ENCODE measurements at regions not wholly inside any gene's neighbourhood (a gene's known extent, or its start where the extent isn't known, plus 50 kb on each side); places are given as distances from the start of the nearest gene placed in this dataset.

GRCh38 chr15:70269991-70270751 lies 172.5 kb upstream of the TLE3 start:
- no peak overlapping the region for H3K4me3 Mint-ChIP-seq (ENCODE audit: low read depth)
- H3K27me3 Mint-ChIP-seq (ENCODE audit: low read depth), result peaks cover 41% of the 10 kb centered on the region
- H3K36me3 Mint-ChIP-seq (ENCODE audit: low read depth), result no peaks in the 10 kb centered on the region
- H3K4me1 Mint-ChIP-seq (ENCODE audit: low read depth), result peaks cover 10% of the 10 kb centered on the region
- no peak for DNase-seq (ENCODE audit: low spot score)
- no peaks in the 10 kb centered on the region for H3K9me3 Mint-ChIP-seq
- intact Hi-C loops (cut with micrococcal nuclease), result loop anchor here (10.0 kb wide), 1 partner anchor 555 kb away; no protein-coding TSS in a partner anchor
- H3K27ac Mint-ChIP-seq, result no peak overlapping the region

- intact Hi-C loops (cut with micrococcal nuclease), result loop anchor here (10.0 kb wide), 1 partner anchor 555 kb away; no protein-coding TSS in a partner anchor
- DNase-seq (ENCODE audit: low spot score), result no peak
- Mint-ChIP-seq H3K4me3 (ENCODE audit: low read depth) (no peak overlapping the region), H3K4me1 (ENCODE audit: low read depth) (peaks cover 10% of the 10 kb centered on the region), H3K27ac (no peak overlapping the region), H3K9me3 (no peaks in the 10 kb centered on the region), H3K27me3 (ENCODE audit: low read depth) (peaks cover 44% of the 10 kb centered on the region), H3K36me3 (ENCODE audit: low read depth) (no peaks in the 10 kb centered on the region)
These were observed 171.7 kb upstream of the TLE3 start for GRCh38 chr15:70269311-70269911.

- no peaks in the 10 kb centered on the region for H3K9me3 Mint-ChIP-seq
- DNase-seq (ENCODE audit: low spot score), result no peak
- peaks cover 9% of the 10 kb centered on the region for H3K4me1 Mint-ChIP-seq (ENCODE audit: low read depth)
- H3K27ac Mint-ChIP-seq, result no peak overlapping the region
- H3K36me3 Mint-ChIP-seq (ENCODE audit: low read depth), result no peaks in the 10 kb centered on the region
- intact Hi-C loops (cut with micrococcal nuclease), result loop anchor here (10.0 kb wide), 1 partner anchor 554 kb away; no protein-coding TSS in a partner anchor
- H3K27me3 Mint-ChIP-seq (ENCODE audit: low read depth), result peaks cover 41% of the 10 kb centered on the region
- no peak overlapping the region for H3K4me3 Mint-ChIP-seq (ENCODE audit: low read depth)
These were observed 171.1 kb upstream of the TLE3 start for GRCh38 chr15:70268698-70269251.

- H3K4me1 Mint-ChIP-seq (ENCODE audit: low read depth), result peaks cover 8% of the 10 kb centered on the region
- H3K4me3 Mint-ChIP-seq (ENCODE audit: low read depth), result no peak overlapping the region
- no peaks in the 10 kb centered on the region for H3K9me3 Mint-ChIP-seq
- intact Hi-C loops (cut with micrococcal nuclease), result loop anchor here (10.0 kb wide), 1 partner anchor 553 kb away; no protein-coding TSS in a partner anchor
- H3K36me3 Mint-ChIP-seq (ENCODE audit: low read depth), result no peaks in the 10 kb centered on the region
- peaks cover 45% of the 10 kb centered on the region for H3K27me3 Mint-ChIP-seq (ENCODE audit: low read depth)
- H3K27ac Mint-ChIP-seq, result no peak overlapping the region
- DNase-seq (ENCODE audit: low spot score), result no peak
These were observed 170.2 kb upstream of the TLE3 start for GRCh38 chr15:70267879-70268278.

- H3K27me3 Mint-ChIP-seq (ENCODE audit: low read depth), result peaks cover 44% of the 10 kb centered on the region
- no peaks in the 10 kb centered on the region for H3K9me3 Mint-ChIP-seq
- H3K36me3 Mint-ChIP-seq (ENCODE audit: low read depth), result no peaks in the 10 kb centered on the region
- no peak for DNase-seq (ENCODE audit: low spot score)
- intact Hi-C loops (cut with micrococcal nuclease), result loop anchor here (10.0 kb wide), 1 partner anchor 553 kb away; no protein-coding TSS in a partner anchor
- H3K4me3 Mint-ChIP-seq (ENCODE audit: low read depth), result no peak overlapping the region
- H3K4me1 Mint-ChIP-seq (ENCODE audit: low read depth), result peaks cover 8% of the 10 kb centered on the region
- no peak overlapping the region for H3K27ac Mint-ChIP-seq
These were observed 169.6 kb upstream of the TLE3 start for GRCh38 chr15:70267306-70267705.

GRCh38 chr15:70266412-70267121 lies 168.8 kb upstream of the TLE3 start:
- peaks cover 47% of the 10 kb centered on the region for H3K27me3 Mint-ChIP-seq (ENCODE audit: low read depth)
- intact Hi-C loops (cut with micrococcal nuclease), result loop anchor here (10.0 kb wide), 1 partner anchor 552 kb away; no protein-coding TSS in a partner anchor
- DNase-seq (ENCODE audit: low spot score), result no peak
- H3K36me3 Mint-ChIP-seq (ENCODE audit: low read depth), result no peaks in the 10 kb centered on the region
- no peak overlapping the region for H3K27ac Mint-ChIP-seq
- H3K4me3 Mint-ChIP-seq (ENCODE audit: low read depth), result no peak overlapping the region
- peaks cover 8% of the 10 kb centered on the region for H3K4me1 Mint-ChIP-seq (ENCODE audit: low read depth)
- H3K9me3 Mint-ChIP-seq, result no peaks in the 10 kb centered on the region

- Mint-ChIP-seq H3K9me3 (no peaks in the 10 kb centered on the region), H3K27ac (no peak overlapping the region), H3K36me3 (ENCODE audit: low read depth) (no peaks in the 10 kb centered on the region), H3K4me3 (ENCODE audit: low read depth) (no peak overlapping the region), H3K27me3 (ENCODE audit: low read depth) (peaks cover 49% of the 10 kb centered on the region), H3K4me1 (ENCODE audit: low read depth) (peaks cover 8% of the 10 kb centered on the region)
- intact Hi-C loops (cut with micrococcal nuclease), result loop anchor here (10.0 kb wide), 1 partner anchor 551 kb away; no protein-coding TSS in a partner anchor
- no peak for DNase-seq (ENCODE audit: low spot score)
These were observed 168.3 kb upstream of the TLE3 start for GRCh38 chr15:70265986-70266385.

- intact Hi-C loops (cut with micrococcal nuclease), result loop anchor here (10.0 kb wide), 1 partner anchor 551 kb away; no protein-coding TSS in a partner anchor
These were observed 167.8 kb upstream of the TLE3 start for GRCh38 chr15:70265466-70265978.

GRCh38 chr15:70264738-70265465 lies 167.2 kb upstream of the TLE3 start:
- H3K9me3 Mint-ChIP-seq, result no peaks in the 10 kb centered on the region
- H3K27me3 Mint-ChIP-seq (ENCODE audit: low read depth), result peaks cover 53% of the 10 kb centered on the region
- no peak overlapping the region for H3K27ac Mint-ChIP-seq
- H3K36me3 Mint-ChIP-seq (ENCODE audit: low read depth), result no peaks in the 10 kb centered on the region
- H3K4me1 Mint-ChIP-seq (ENCODE audit: low read depth), result peaks cover 17% of the 10 kb centered on the region
- no peak overlapping the region for H3K4me3 Mint-ChIP-seq (ENCODE audit: low read depth)
- no peak for DNase-seq (ENCODE audit: low spot score)
- intact Hi-C loops (cut with micrococcal nuclease), result loop anchor here (10.0 kb wide), 1 partner anchor 550 kb away; no protein-coding TSS in a partner anchor

More at GRCh38 chr15:70265466-70265978, 167.8 kb upstream of the TLE3 start:
- H3K27me3 Mint-ChIP-seq (ENCODE audit: low read depth), result peaks cover 51% of the 10 kb centered on the region
- no peak overlapping the region for H3K4me3 Mint-ChIP-seq (ENCODE audit: low read depth)
- H3K9me3 Mint-ChIP-seq, result no peaks in the 10 kb centered on the region
- no peak for DNase-seq (ENCODE audit: low spot score)
- H3K4me1 Mint-ChIP-seq (ENCODE audit: low read depth), result peaks cover 11% of the 10 kb centered on the region
- no peak overlapping the region for H3K27ac Mint-ChIP-seq
- H3K36me3 Mint-ChIP-seq (ENCODE audit: low read depth), result no peaks in the 10 kb centered on the region

GRCh38 chr15:70264014-70264582 lies 166.4 kb upstream of the TLE3 start:
- Mint-ChIP-seq H3K4me3 (ENCODE audit: low read depth) (no peak overlapping the region), H3K36me3 (ENCODE audit: low read depth) (no peaks in the 10 kb centered on the region), H3K4me1 (ENCODE audit: low read depth) (peaks cover 25% of the 10 kb centered on the region), H3K9me3 (no peaks in the 10 kb centered on the region), H3K27ac (no peak overlapping the region), H3K27me3 (ENCODE audit: low read depth) (peaks cover 49% of the 10 kb centered on the region)
- intact Hi-C loops (cut with micrococcal nuclease), result loop anchor here (10.0 kb wide), 1 partner anchor 549 kb away; no protein-coding TSS in a partner anchor
- no peak for DNase-seq (ENCODE audit: low spot score)

- H3K4me3 Mint-ChIP-seq (ENCODE audit: low read depth), result no peak overlapping the region
- H3K36me3 Mint-ChIP-seq (ENCODE audit: low read depth), result no peaks in the 10 kb centered on the region
- H3K9me3 Mint-ChIP-seq, result no peaks in the 10 kb centered on the region
- no peak for DNase-seq (ENCODE audit: low spot score)
- H3K27me3 Mint-ChIP-seq (ENCODE audit: low read depth), result peaks cover 42% of the 10 kb centered on the region
- peaks cover 39% of the 10 kb centered on the region for H3K4me1 Mint-ChIP-seq (ENCODE audit: low read depth)
- H3K27ac Mint-ChIP-seq, result no peak overlapping the region
- intact Hi-C loops (cut with micrococcal nuclease), result loop anchor here (10.0 kb wide), 1 partner anchor 548 kb away; no protein-coding TSS in a partner anchor
These were observed 165.0 kb upstream of the TLE3 start for GRCh38 chr15:70262591-70263274.

Data from activated T-helper 2 cell treated with anti-CD3 and anti-CD28 coated beads, Interferon-gamma antibody, Interleukin-2, Interleukin-4, amounts not matched to agents 10 μg/mL and 5 μg/mL and 100 μg/mL, durations not matched to agents 14 hours and 24 hours and 36 hours (primary cell).